PC-9 (cell line): ENCODE measurements at regions not wholly inside any gene's neighbourhood (a gene's known extent, or its start where the extent isn't known, plus 50 kb on each side); places are given as distances from the start of the nearest gene placed in this dataset.

Experiments used
- CTCF ChIP-seq: fragments of 200-600 bp; sonication (generic); conservative IDR thresholded peaks from 2 replicates; pipeline ENCODE4 v1.6.1; 2017; ENCODE audit warnings: mixed run types, antibody characterized with exemption, mild to moderate bottlenecking, moderate library complexity
- EZH2 ChIP-seq: fragments of 200-600 bp; sonication (generic); IDR thresholded peaks from 2 replicates; pipeline ENCODE4 v1.8.0; 2017; ENCODE audit warnings: antibody characterized with exemption, low read depth

GRCh38 chr14:39948235-39948634 is 516.0 kb upstream of the FBXO33 start:
- TF ChIP-seq CTCF (no peak), EZH2 (no peak)
